ENCODE measurements at regions not wholly inside any gene's neighbourhood (a gene's known extent, or its start where the extent isn't known, plus 50 kb on each side); places are given as distances from the start of the nearest gene placed in this dataset.
A peak's percentile ranks its signal among the peaks of the same experiment; 100 is the strongest.

GRCh38 chr3:117442566-117442965 lies 733.0 kb downstream of the TUSC7 start:
- no peak for TF ChIP-seq CTCF (conservative IDR thresholded peaks at IDR 0.05; ENCODE audit: control insufficient read depth, insufficient read depth, low read depth, low read length)
- H3K4me3 ChIP-seq (ENCODE audit: control insufficient read depth, low read depth, low read length), result no peak overlapping the region
- DNase-seq (ENCODE audit: low read depth), result no peak

GRCh38 chr3:117443014-117443413 lies 733.4 kb downstream of the TUSC7 start:
- TF ChIP-seq CTCF (conservative IDR thresholded peaks at IDR 0.05; ENCODE audit: control insufficient read depth, insufficient read depth, low read depth, low read length), result no peak
- DNase-seq (ENCODE audit: low read depth), result peak; percentile 11
- no peak overlapping the region for H3K4me3 ChIP-seq (ENCODE audit: control insufficient read depth, low read depth, low read length)

- H3K4me3 ChIP-seq (ENCODE audit: control insufficient read depth, low read depth, low read length), result no peak overlapping the region
- DNase-seq (ENCODE audit: low read depth), result no peak
- no peak for TF ChIP-seq CTCF (conservative IDR thresholded peaks at IDR 0.05; ENCODE audit: control insufficient read depth, insufficient read depth, low read depth, low read length)
Measured at GRCh38 chr3:117444175-117444574, 734.6 kb downstream of the TUSC7 start.

- no peak overlapping the region for H3K4me3 ChIP-seq (ENCODE audit: control insufficient read depth, low read depth, low read length)
- DNase-seq (ENCODE audit: low read depth), result no peak
- TF ChIP-seq CTCF (conservative IDR thresholded peaks at IDR 0.05; ENCODE audit: control insufficient read depth, insufficient read depth, low read depth, low read length), result no peak
Measured at GRCh38 chr3:117447419-117447818, 737.8 kb downstream of the TUSC7 start.

GRCh38 chr3:117450026-117450425 lies 740.4 kb downstream of the TUSC7 start:
- H3K4me3 ChIP-seq (ENCODE audit: control insufficient read depth, low read depth, low read length), result no peak overlapping the region
- no peak for DNase-seq (ENCODE audit: low read depth)
- no peak for TF ChIP-seq CTCF (conservative IDR thresholded peaks at IDR 0.05; ENCODE audit: control insufficient read depth, insufficient read depth, low read depth, low read length)

- peak; percentile 2 for TF ChIP-seq CTCF (conservative IDR thresholded peaks at IDR 0.05; ENCODE audit: control insufficient read depth, insufficient read depth, low read depth, low read length)
- H3K4me3 ChIP-seq (ENCODE audit: control insufficient read depth, low read depth, low read length), result no peak overlapping the region
- DNase-seq (ENCODE audit: low read depth), result no peak
Measured at GRCh38 chr3:117454254-117454653, 744.7 kb downstream of the TUSC7 start.

- DNase-seq (ENCODE audit: low read depth), result no peak
- H3K4me3 ChIP-seq (ENCODE audit: control insufficient read depth, low read depth, low read length), result no peak overlapping the region
- TF ChIP-seq CTCF (conservative IDR thresholded peaks at IDR 0.05; ENCODE audit: control insufficient read depth, insufficient read depth, low read depth, low read length), result no peak
Measured at GRCh38 chr3:117454908-117455307, 745.3 kb downstream of the TUSC7 start.

Data from fibroblast of mammary gland (primary cell).